LNCAP (cell line): ENCODE measurements at regions not wholly inside any gene's neighbourhood (a gene's known extent, or its start where the extent isn't known, plus 50 kb on each side); places are given as distances from the start of the nearest gene placed in this dataset.

ENCODE experiments used
- TF ChIP-seq, protein P1 (sequence below): fragments of 450-650 bp; IDR thresholded peaks from 2 replicates; pipeline ENCODE4 v1.5.1; 2017; ENCODE audit warnings: mild to moderate bottlenecking

GRCh38 chr13:60214213-60215055 lies 50.7 kb upstream of the DIAPH3 start:
- TF ChIP-seq, protein P1, sequence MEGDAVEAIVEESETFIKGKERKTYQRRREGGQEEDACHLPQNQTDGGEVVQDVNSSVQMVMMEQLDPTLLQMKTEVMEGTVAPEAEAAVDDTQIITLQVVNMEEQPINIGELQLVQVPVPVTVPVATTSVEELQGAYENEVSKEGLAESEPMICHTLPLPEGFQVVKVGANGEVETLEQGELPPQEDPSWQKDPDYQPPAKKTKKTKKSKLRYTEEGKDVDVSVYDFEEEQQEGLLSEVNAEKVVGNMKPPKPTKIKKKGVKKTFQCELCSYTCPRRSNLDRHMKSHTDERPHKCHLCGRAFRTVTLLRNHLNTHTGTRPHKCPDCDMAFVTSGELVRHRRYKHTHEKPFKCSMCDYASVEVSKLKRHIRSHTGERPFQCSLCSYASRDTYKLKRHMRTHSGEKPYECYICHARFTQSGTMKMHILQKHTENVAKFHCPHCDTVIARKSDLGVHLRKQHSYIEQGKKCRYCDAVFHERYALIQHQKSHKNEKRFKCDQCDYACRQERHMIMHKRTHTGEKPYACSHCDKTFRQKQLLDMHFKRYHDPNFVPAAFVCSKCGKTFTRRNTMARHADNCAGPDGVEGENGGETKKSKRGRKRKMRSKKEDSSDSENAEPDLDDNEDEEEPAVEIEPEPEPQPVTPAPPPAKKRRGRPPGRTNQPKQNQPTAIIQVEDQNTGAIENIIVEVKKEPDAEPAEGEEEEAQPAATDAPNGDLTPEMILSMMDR: no peak

DNA sequence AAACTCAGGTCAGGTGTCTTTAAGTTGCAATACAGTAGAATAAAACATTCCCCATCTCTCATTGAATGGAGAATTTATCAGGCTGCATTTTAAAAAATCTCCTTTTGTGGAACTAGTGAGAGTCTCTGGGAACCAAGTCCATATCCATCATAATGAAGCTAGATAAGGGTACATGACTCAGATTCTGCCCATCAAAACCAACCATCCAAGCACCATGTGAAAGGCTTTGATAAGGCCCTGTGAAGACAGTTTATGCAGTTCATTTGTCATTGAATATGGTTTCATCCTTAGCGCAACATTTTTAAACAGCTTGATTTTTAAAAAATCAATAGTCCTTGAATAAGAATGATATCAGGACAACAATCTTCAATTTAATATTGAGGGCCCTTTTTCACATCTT lies 56.3 kb upstream of the DIAPH3 start:
- TF ChIP-seq, protein P1: no peak

DNA sequence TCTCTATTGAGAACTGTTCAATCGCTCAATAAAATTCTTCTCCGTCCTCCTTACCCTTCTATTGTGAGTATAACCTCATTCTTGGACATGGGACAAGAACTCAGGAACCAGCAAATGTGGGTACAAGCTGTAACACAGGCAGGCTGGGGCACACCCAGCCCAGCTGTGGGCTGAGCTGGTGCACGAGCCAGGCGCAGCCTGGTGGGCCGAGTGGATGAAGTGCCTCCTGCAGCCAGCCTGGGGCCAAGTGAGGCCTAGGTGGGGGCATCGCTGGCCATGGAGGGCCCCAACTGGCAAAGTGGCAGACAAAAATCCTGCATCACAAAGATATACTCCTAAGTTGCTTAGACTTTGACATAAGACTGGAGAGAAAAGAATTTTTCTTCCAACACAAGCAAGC lies 57.9 kb upstream of the DIAPH3 start:
- TF ChIP-seq, protein P1: no peak

DNA sequence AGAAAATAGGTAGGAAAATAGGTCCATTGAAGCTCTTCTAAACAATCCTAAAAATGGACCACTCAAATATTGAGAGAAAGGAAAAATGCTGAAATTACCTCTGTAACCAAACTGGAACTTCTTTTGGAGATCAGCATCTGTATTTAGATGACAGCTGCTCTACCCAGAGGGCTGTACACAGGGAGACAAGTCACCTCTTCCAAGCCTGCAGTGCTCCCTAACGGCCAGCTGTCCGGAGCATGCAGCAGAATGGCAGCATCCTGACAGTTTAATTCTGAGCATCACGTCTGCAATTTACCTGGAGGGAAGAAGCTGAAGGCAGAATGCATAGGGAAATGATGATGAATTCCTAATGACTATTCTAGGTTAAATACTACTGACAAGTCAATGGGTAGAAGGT lies 62.8 kb upstream of the DIAPH3 start:
- TF ChIP-seq, protein P1: peak; percentile 53

DNA sequence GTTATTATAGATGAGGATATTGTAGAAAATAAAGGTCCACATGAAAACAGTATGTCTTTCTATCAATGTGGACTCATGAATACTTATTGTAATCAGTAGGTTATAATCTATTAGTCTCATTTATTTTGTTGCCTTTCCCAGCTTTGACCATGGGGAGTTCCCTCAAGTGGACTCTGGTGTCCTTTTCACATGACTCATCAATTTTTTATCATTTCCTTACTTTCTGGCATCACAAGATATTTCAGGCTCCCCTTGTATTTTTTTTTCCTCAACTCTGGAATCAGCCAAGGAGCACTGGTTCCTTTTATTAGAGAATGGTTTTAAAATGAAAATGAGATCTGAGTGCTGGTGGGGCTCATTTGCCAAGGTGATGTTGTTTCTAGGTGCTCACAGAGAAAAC lies 63.4 kb upstream of the DIAPH3 start:
- TF ChIP-seq, protein P1: no peak

GRCh38 chr13:60229708-60230272 lies 66.1 kb upstream of the DIAPH3 start:
- TF ChIP-seq, protein P1: no peak

GRCh38 chr13:60230593-60230992 lies 66.9 kb upstream of the DIAPH3 start:
- TF ChIP-seq, protein P1: no peak
